ENCODE measurements at regions not wholly inside any gene's neighbourhood (a gene's known extent, or its start where the extent isn't known, plus 50 kb on each side); places are given as distances from the start of the nearest gene placed in this dataset.

GRCh38 chr5:88480801-88481499 lies 212.3 kb upstream of the TMEM161B start:
- H3K9ac ChIP-seq (ENCODE audit: low read length) = no peak overlapping the region
- H3K27ac ChIP-seq (ENCODE audit: low read depth, low read length) = no peak overlapping the region
- H3K4me1 ChIP-seq (ENCODE audit: control insufficient read depth in 1 of 2, insufficient read depth in 2 of 2, low read length in 2 of 2) = no peaks in the 10 kb centered on the region
- H3K9me2 ChIP-seq (ENCODE audit: insufficient read depth) = no peaks in the 10 kb centered on the region
- no peak overlapping the region for H2AFZ ChIP-seq (ENCODE audit: low read depth, low read length, poor library complexity, severe bottlenecking)
- no peak overlapping the region for H3K4me2 ChIP-seq (ENCODE audit: low read length)
- no peaks in the 10 kb centered on the region for H4K20me1 ChIP-seq (ENCODE audit: insufficient read depth)
- H3K79me2 ChIP-seq (ENCODE audit: insufficient read depth, low read length) = no peaks in the 10 kb centered on the region
- intact Hi-C loops (cut with micrococcal nuclease) = no loop called here
- H3K4me3 ChIP-seq (replicated peaks in 1 of 2; ENCODE audit: low read depth in 1 of 2, low read length in 2 of 2) = no peak overlapping the region
- no TSS peak for BruUV-seq (replicated peaks)
- TF ChIP-seq JUND (IDR thresholded peaks at IDR 0.05) = no peak
- TF ChIP-seq CEBPB (IDR thresholded peaks at IDR 0.05; ENCODE audit: low read depth) = no peak
- TF ChIP-seq, protein P1, sequence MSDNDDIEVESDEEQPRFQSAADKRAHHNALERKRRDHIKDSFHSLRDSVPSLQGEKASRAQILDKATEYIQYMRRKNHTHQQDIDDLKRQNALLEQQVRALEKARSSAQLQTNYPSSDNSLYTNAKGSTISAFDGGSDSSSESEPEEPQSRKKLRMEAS (IDR thresholded peaks at IDR 0.05) = no peak
- no peak for TF ChIP-seq SP1 (IDR thresholded peaks at IDR 0.05; ENCODE audit: low read depth)
- TF ChIP-seq SRF (IDR thresholded peaks at IDR 0.05; ENCODE audit: low read depth) = no peak
- TF ChIP-seq, protein P2, sequence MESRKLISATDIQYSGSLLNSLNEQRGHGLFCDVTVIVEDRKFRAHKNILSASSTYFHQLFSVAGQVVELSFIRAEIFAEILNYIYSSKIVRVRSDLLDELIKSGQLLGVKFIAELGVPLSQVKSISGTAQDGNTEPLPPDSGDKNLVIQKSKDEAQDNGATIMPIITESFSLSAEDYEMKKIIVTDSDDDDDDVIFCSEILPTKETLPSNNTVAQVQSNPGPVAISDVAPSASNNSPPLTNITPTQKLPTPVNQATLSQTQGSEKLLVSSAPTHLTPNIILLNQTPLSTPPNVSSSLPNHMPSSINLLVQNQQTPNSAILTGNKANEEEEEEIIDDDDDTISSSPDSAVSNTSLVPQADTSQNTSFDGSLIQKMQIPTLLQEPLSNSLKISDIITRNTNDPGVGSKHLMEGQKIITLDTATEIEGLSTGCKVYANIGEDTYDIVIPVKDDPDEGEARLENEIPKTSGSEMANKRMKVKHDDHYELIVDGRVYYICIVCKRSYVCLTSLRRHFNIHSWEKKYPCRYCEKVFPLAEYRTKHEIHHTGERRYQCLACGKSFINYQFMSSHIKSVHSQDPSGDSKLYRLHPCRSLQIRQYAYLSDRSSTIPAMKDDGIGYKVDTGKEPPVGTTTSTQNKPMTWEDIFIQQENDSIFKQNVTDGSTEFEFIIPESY (IDR thresholded peaks at IDR 0.05; ENCODE audit: extremely low read depth, insufficient replicate concordance, low read length) = no peak
- TF ChIP-seq ZNF274 (IDR thresholded peaks at IDR 0.05; ENCODE audit: low read depth, low read length) = no peak
- TF ChIP-seq, protein P3, sequence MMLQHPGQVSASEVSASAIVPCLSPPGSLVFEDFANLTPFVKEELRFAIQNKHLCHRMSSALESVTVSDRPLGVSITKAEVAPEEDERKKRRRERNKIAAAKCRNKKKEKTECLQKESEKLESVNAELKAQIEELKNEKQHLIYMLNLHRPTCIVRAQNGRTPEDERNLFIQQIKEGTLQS (IDR thresholded peaks at IDR 0.05) = no peak
- no peak for TF ChIP-seq SIN3A (IDR thresholded peaks at IDR 0.05; ENCODE audit: low read depth)
- no peak for TF ChIP-seq ELF1 (IDR thresholded peaks at IDR 0.05; ENCODE audit: borderline replicate concordance, low read depth)
- no peak for TF ChIP-seq POLR2AphosphoS5 (IDR thresholded peaks at IDR 0.05; ENCODE audit: low read depth, low read length)
- no peak for TF ChIP-seq REST (IDR thresholded peaks at IDR 0.05; ENCODE audit: low read depth)
- TF ChIP-seq ZFX (IDR thresholded peaks at IDR 0.05) = no peak
- TF ChIP-seq RAD21 (IDR thresholded peaks at IDR 0.05; ENCODE audit: low read depth) = no peak
- no peak for ATAC-seq
- DNase-seq (ENCODE audit: low read depth, low spot score) = no peak
- ChIA-PET CTCF (no interaction called here), RAD21 (ENCODE audit: low non-redundant PET in 1 of 2, low total read pairs in 2 of 2, uncharacterized antibody in 2 of 2, unreplicated experiment in 2 of 2) (no interaction called here), POLR2A (no interaction called here)
- H3K9me3 ChIP-seq (ENCODE audit: control insufficient read depth in 1 of 2, insufficient read depth in 1 of 2, low read depth in 1 of 2, low read length in 2 of 2) = no peaks in the 10 kb centered on the region
- H3K27me3 ChIP-seq (ENCODE audit: insufficient read depth, low read length) = no peaks in the 10 kb centered on the region
- no peaks in the 10 kb centered on the region for H3K36me3 ChIP-seq (ENCODE audit: control insufficient read depth in 1 of 2, insufficient read depth in 2 of 2, low read length in 2 of 2)
